IMR-90 (cell line): ENCODE measurements at regions not wholly inside any gene's neighbourhood (a gene's known extent, or its start where the extent isn't known, plus 50 kb on each side); places are given as distances from the start of the nearest gene placed in this dataset.

Source experiments
- ATAC-seq: fragments of 200-7000 bp; cut with Tn5 transposase; 2 replicates; pipeline ENCODE4 v1.9.1; 2020; ENCODE audit warnings: low read depth, mild to moderate bottlenecking, moderate library complexity
- BruUV-seq: library from RNA; stranded (reverse); fragments of 400-500 nt; replicated peaks from 2 replicates; lab custom pipeline; 2021; lab: Mats Ljungman, UMichigan
- CTCF ChIA-PET: fragments of 300-600 bp; formaldehyde crosslinking; extraction: SDS; loops from one replicate; lab custom pipeline; 2021; ENCODE audit warnings: antibody characterized with exemption; lab: Yijun Ruan, JAX
- POLR2A ChIA-PET: fragments of 300-600 bp; sonication (Branson Sonifier 250); formaldehyde crosslinking; loops from one replicate; lab custom pipeline; 2022; ENCODE audit warnings: antibody characterized with exemption; ENCODE audit not compliant: unreplicated experiment; lab: Charles Lee
- DNase-seq: peaks from one replicate; pipeline ENCODE4 v3.0.0; 2013
- H2AFZ ChIP-seq: replicated peaks from 2 replicates; pipeline ENCODE3; 2013; ENCODE audit warnings: low read length, mild to moderate bottlenecking; ENCODE audit not compliant: poor library complexity
- H2AK5ac ChIP-seq: 2 replicates; pipeline ENCODE4 v1.6.1; 2013; ENCODE audit warnings: low read depth, low read length, inconsistent platforms
- H2AK9ac ChIP-seq: replicated peaks from 2 replicates; pipeline ENCODE3; 2013; ENCODE audit warnings: mild to moderate bottlenecking, low read depth, low read length, moderate library complexity; ENCODE audit not compliant: poor library complexity
- H2BK120ac ChIP-seq: 2 replicates; pipeline ENCODE4 v1.6.1; 2013; ENCODE audit warnings: low read depth, low read length, inconsistent platforms
- H2BK15ac ChIP-seq: 3 replicates; pipeline ENCODE4 v1.6.1; 2013; ENCODE audit warnings: low read depth, low read length, inconsistent platforms
- H2BK20ac ChIP-seq: 2 replicates; pipeline ENCODE4 v1.6.1; 2013; ENCODE audit warnings: low read depth, mild to moderate bottlenecking, inconsistent platforms, low read length, moderate library complexity
- H2BK5ac ChIP-seq: 2 replicates; pipeline ENCODE4 v1.6.1; 2013; ENCODE audit warnings: mild to moderate bottlenecking, low read depth, low read length, inconsistent platforms; ENCODE audit not compliant: poor library complexity, severe bottlenecking
- H3K14ac ChIP-seq: replicated peaks from 2 replicates; pipeline ENCODE4 v1.6.1; 2013; ENCODE audit warnings: low read depth, low read length, inconsistent platforms
- H3K18ac ChIP-seq: 2 replicates; pipeline ENCODE4 v1.6.1; 2013; ENCODE audit warnings: low read depth, low read length, control low read depth
- H3K23ac ChIP-seq: 2 replicates; pipeline ENCODE4 v1.6.1; 2013; ENCODE audit warnings: low read depth, low read length, inconsistent platforms
- H3K27ac ChIP-seq: 2 replicates; pipeline ENCODE4 v1.5.1; 2013; ENCODE audit warnings: mild to moderate bottlenecking, control low read depth, low read length; ENCODE audit not compliant: insufficient read depth
- H3K27me3 ChIP-seq: 2 replicates; pipeline ENCODE4 v1.6.1; 2013; ENCODE audit warnings: low read length; ENCODE audit not compliant: control insufficient read depth, insufficient read depth
- H3K36me3 ChIP-seq: 2 replicates; pipeline ENCODE4 v1.6.1; 2013; ENCODE audit warnings: low read length, mixed read lengths; ENCODE audit not compliant: control insufficient read depth, insufficient read depth
- H3K4ac ChIP-seq: 2 replicates; pipeline ENCODE4 v1.6.1; 2013; ENCODE audit warnings: low read depth, low read length, inconsistent platforms
- H3K4me1 ChIP-seq: 2 replicates; pipeline ENCODE4 v1.6.1; 2013; ENCODE audit warnings: low read length, mixed read lengths; ENCODE audit not compliant: control insufficient read depth, insufficient read depth
- H3K4me2 ChIP-seq: 2 replicates; pipeline ENCODE4 v1.6.1; 2013; ENCODE audit warnings: low read depth, mild to moderate bottlenecking, control low read depth, low read length, moderate library complexity
- H3K4me3 ChIP-seq: 2 replicates; pipeline ENCODE4 v1.5.1; 2013; ENCODE audit warnings: low read depth, mild to moderate bottlenecking, control low read depth, low read length, moderate library complexity; ENCODE audit not compliant: insufficient read depth
- H3K56ac ChIP-seq: 2 replicates; pipeline ENCODE4 v1.6.1; 2013; ENCODE audit warnings: low read length, inconsistent platforms; ENCODE audit not compliant: insufficient read depth; ENCODE audit errors: extremely low read depth
- H3K79me1 ChIP-seq, 2 experiments: 2 replicates each; pipeline ENCODE4 v1.6.1; 2013; ENCODE audit warnings: low read length in 2 of 2, inconsistent platforms in 1 of 2, low read depth in 1 of 2
- H3K9ac ChIP-seq: 2 replicates; pipeline ENCODE4 v1.6.1; 2013; ENCODE audit warnings: low read depth, low read length, control low read depth
- H3K9me1 ChIP-seq: 2 replicates; pipeline ENCODE4 v1.6.1; 2013; ENCODE audit warnings: low read length, inconsistent platforms; ENCODE audit not compliant: insufficient read depth
- H3K9me3 ChIP-seq: 2 replicates; pipeline ENCODE4 v1.6.1; 2013; ENCODE audit warnings: low read length; ENCODE audit not compliant: control insufficient read depth, insufficient read depth
- H4K20me1 ChIP-seq: 2 replicates; pipeline ENCODE4 v1.6.1; 2013; ENCODE audit warnings: low read length, inconsistent platforms; ENCODE audit not compliant: insufficient read depth
- H4K5ac ChIP-seq: 2 replicates; pipeline ENCODE4 v1.6.1; 2013; ENCODE audit warnings: mild to moderate bottlenecking, low read depth, low read length, control low read depth
- H4K8ac ChIP-seq, 2 experiments: 2 replicates each; pipeline ENCODE4 v1.6.1; 2013; ENCODE audit warnings: low read depth in 2 of 2, low read length in 2 of 2, control low read depth in 1 of 2, inconsistent platforms in 1 of 2
- H4K91ac ChIP-seq: 2 replicates; pipeline ENCODE4 v1.6.1; 2013; ENCODE audit warnings: low read depth, low read length, inconsistent platforms; ENCODE audit not compliant: insufficient read depth
- BHLHE40 ChIP-seq: fragments of 150-350 bp; IDR thresholded peaks from 2 replicates; pipeline ENCODE4 v1.6.1; 2016; ENCODE audit warnings: mild to moderate bottlenecking, low read depth, low read length
- CEBPB ChIP-seq: IDR thresholded peaks from 2 replicates; pipeline ENCODE4 v1.6.1; 2012; ENCODE audit warnings: low read depth, low read length, improper control_type of control experiment
- CHD1 ChIP-seq: IDR thresholded peaks from 2 replicates; pipeline ENCODE4 v1.6.1; 2012; ENCODE audit warnings: low read depth, low read length, improper control_type of control experiment
- FOS ChIP-seq: fragments of 150-350 bp; IDR thresholded peaks from 2 replicates; pipeline ENCODE4 v1.6.1; 2016; ENCODE audit warnings: low read depth, low read length
- MAFK ChIP-seq: IDR thresholded peaks from 2 replicates; pipeline ENCODE4 v1.6.1; 2012; ENCODE audit warnings: low read depth, low read length, improper control_type of control experiment
- MAZ ChIP-seq: IDR thresholded peaks from 2 replicates; pipeline ENCODE4 v1.6.1; 2012; ENCODE audit warnings: low read depth, mild to moderate bottlenecking, low read length, improper control_type of control experiment, moderate library complexity, borderline replicate concordance
- MXI1 ChIP-seq: IDR thresholded peaks from 2 replicates; pipeline ENCODE4 v1.6.1; 2012; ENCODE audit warnings: low read depth, mild to moderate bottlenecking, low read length, moderate library complexity, borderline replicate concordance
- NFE2L2 ChIP-seq: fragments of 150-350 bp; IDR thresholded peaks from 2 replicates; pipeline ENCODE4 v1.6.1; 2016; ENCODE audit warnings: low read depth, mild to moderate bottlenecking, low read length
- POLR2A ChIP-seq: IDR thresholded peaks from 2 replicates; pipeline ENCODE4 v1.6.1; 2012; ENCODE audit warnings: mild to moderate bottlenecking, low read depth, low read length
- RAD21 ChIP-seq: IDR thresholded peaks from 2 replicates; pipeline ENCODE4 v1.6.1; 2012; ENCODE audit warnings: low read length, improper control_type of control experiment
- RCOR1 ChIP-seq: IDR thresholded peaks from 2 replicates; pipeline ENCODE4 v1.6.1; 2012; ENCODE audit warnings: mild to moderate bottlenecking, low read length, improper control_type of control experiment; ENCODE audit not compliant: insufficient replicate concordance
- WGBS, 2 experiments: methylation state at CpG; one replicate each; pipeline versions ENCODE4 v1.1.5 to v1.1.7; 2013; ENCODE audit warnings: missing lambda C conversion rate in 2 of 2; ENCODE audit not compliant: insufficient read length in 1 of 2; ENCODE audit errors: extremely low coverage in 2 of 2; 5-methylcytosine and 5-hydroxymethylcytosine counted together
- dilution Hi-C: fragments of 300-500 bp; cut with HindIII; formaldehyde crosslinking; loops from one replicate; pipeline ENCODE4 v1.14.3; 2018; ENCODE audit warnings: low sequenced_read_pairs; ENCODE audit not compliant: unreplicated experiment
- in situ Hi-C: fragments of 300-500 bp; cut with MboI; formaldehyde crosslinking; loops from 3 replicates; pipeline ENCODE4 v1.14.3; 2019; ENCODE audit warnings: low sequenced_read_pairs, inconsistent platforms, mixed read lengths
- intact Hi-C: fragments of 100-400 bp; cut with micrococcal nuclease; formaldehyde crosslinking; loops from 2 replicates; pipeline ENCODE4 v1.10.0; 2022
- TF ChIP-seq, protein P1 (sequence below): conservative IDR thresholded peaks from 2 replicates; pipeline ENCODE4 v1.5.1; 2012; ENCODE audit warnings: mild to moderate bottlenecking, low read depth, low read length, improper control_type of control experiment
- TF ChIP-seq, protein P2 (sequence below): fragments of 150-350 bp; IDR thresholded peaks from 2 replicates; pipeline ENCODE4 v1.6.1; 2016; ENCODE audit warnings: low read depth, mild to moderate bottlenecking, low read length, moderate library complexity, borderline replicate concordance

DNA sequence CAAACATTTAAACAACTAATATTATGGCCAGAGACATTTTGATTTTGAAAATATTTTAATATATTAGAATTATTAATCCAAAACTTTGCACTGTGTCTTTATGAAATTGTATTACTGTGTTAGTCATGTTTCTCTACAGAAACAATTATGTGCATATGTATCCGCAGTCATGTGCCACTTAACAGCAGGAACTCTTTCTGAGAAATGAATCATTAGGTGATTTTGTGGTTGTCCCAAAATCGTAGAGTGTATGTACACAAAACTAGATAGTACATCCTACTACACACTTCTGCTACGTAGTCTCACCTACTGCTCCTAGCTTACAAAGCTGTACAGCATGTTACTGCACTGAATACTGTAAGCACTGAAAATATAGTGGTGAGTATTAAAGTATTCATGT, 479.2 kb upstream of the DSEL start:
- Histone ChIP-seq H2AFZ (no peak overlapping the region), H3K27ac (no peak overlapping the region), H3K9ac (no peak overlapping the region), H2BK120ac (no peak overlapping the region), H2BK15ac (no peak overlapping the region), H3K9me1 (no peaks in the 10 kb centered on the region), H4K20me1 (no peaks in the 10 kb centered on the region), H3K56ac (no peak overlapping the region), H3K27me3 (no peaks in the 10 kb centered on the region), H4K8ac (no peak overlapping the region), H4K5ac (no peak overlapping the region), H3K4ac (no peak overlapping the region), H3K36me3 (no peaks in the 10 kb centered on the region), H4K91ac (no peak overlapping the region), H2BK5ac (no peak overlapping the region), H3K4me3 (no peak overlapping the region), H3K23ac (no peak overlapping the region), H2BK20ac (no peak overlapping the region), H2AK9ac (no peak overlapping the region), H3K4me2 (no peak overlapping the region), H3K14ac (no peak overlapping the region), H3K4me1 (no peaks in the 10 kb centered on the region), H3K18ac (no peak overlapping the region), H3K79me1 (no peaks in the 10 kb centered on the region), H2AK5ac (no peak overlapping the region), H3K9me3 (no peaks in the 10 kb centered on the region)
- no CpG with 5 or more reads among the region's 3 CpGs for WGBS, 2 experiments
- DNase-seq: no peak
- CTCF ChIA-PET: no interaction called here
- intact Hi-C loops (no loop called here), dilution Hi-C loops (no loop called here), in situ Hi-C loops (no loop called here)
- no peak for ATAC-seq
- TF ChIP-seq CHD1 (no peak), RCOR1 (no peak), MAFK (no peak), POLR2A (no peak), BHLHE40 (no peak), CEBPB (no peak), MXI1 (no peak), MAZ (no peak), FOS (no peak), NFE2L2 (no peak), RAD21 (no peak)
- TF ChIP-seq, protein P1, sequence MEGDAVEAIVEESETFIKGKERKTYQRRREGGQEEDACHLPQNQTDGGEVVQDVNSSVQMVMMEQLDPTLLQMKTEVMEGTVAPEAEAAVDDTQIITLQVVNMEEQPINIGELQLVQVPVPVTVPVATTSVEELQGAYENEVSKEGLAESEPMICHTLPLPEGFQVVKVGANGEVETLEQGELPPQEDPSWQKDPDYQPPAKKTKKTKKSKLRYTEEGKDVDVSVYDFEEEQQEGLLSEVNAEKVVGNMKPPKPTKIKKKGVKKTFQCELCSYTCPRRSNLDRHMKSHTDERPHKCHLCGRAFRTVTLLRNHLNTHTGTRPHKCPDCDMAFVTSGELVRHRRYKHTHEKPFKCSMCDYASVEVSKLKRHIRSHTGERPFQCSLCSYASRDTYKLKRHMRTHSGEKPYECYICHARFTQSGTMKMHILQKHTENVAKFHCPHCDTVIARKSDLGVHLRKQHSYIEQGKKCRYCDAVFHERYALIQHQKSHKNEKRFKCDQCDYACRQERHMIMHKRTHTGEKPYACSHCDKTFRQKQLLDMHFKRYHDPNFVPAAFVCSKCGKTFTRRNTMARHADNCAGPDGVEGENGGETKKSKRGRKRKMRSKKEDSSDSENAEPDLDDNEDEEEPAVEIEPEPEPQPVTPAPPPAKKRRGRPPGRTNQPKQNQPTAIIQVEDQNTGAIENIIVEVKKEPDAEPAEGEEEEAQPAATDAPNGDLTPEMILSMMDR: no peak
- TF ChIP-seq, protein P2, sequence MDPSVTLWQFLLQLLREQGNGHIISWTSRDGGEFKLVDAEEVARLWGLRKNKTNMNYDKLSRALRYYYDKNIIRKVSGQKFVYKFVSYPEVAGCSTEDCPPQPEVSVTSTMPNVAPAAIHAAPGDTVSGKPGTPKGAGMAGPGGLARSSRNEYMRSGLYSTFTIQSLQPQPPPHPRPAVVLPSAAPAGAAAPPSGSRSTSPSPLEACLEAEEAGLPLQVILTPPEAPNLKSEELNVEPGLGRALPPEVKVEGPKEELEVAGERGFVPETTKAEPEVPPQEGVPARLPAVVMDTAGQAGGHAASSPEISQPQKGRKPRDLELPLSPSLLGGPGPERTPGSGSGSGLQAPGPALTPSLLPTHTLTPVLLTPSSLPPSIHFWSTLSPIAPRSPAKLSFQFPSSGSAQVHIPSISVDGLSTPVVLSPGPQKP: no peak
- POLR2A ChIA-PET: no interaction called here
- BruUV-seq: no TSS peak
